22Rv1 (cell line): ENCODE measurements at regions not wholly inside any gene's neighbourhood (a gene's known extent, or its start where the extent isn't known, plus 50 kb on each side); places are given as distances from the start of the nearest gene placed in this dataset.

ENCODE experiments used
- H3K27ac ChIP-seq: fragments of 450-650 bp; 2 replicates; pipeline ENCODE4 v1.5.1; 2017
- ZFX ChIP-seq: fragments of 450-650 bp; IDR thresholded peaks from 2 replicates; pipeline ENCODE4 v1.6.1; 2017; ENCODE audit warnings: antibody characterized with exemption, borderline replicate concordance
- TF ChIP-seq, protein P1 (sequence below): fragments of 450-650 bp; IDR thresholded peaks from 2 replicates; pipeline ENCODE4 v1.5.1; 2017; ENCODE audit warnings: mild to moderate bottlenecking

DNA sequence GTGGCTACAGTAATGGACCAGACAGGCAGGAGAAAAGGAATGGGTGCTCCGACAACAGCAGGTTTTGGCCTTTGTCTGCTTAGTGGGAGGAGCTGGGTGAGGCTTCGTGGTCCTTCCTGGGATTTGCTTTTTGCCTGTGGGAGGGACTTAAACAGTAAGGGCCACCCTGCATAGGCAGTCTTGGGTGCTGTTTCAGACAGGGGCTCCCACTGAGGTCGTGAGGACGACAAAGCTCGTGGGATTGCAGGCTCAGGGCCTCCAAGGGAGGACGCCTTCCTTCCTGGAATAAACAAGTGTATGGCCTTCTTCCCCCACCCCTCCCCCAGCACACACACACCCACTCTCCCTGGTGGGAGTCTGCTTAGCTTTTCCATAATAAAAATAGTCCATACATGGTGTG, 63.1 kb downstream of the FZD10 start:
- TF ChIP-seq, protein P1, sequence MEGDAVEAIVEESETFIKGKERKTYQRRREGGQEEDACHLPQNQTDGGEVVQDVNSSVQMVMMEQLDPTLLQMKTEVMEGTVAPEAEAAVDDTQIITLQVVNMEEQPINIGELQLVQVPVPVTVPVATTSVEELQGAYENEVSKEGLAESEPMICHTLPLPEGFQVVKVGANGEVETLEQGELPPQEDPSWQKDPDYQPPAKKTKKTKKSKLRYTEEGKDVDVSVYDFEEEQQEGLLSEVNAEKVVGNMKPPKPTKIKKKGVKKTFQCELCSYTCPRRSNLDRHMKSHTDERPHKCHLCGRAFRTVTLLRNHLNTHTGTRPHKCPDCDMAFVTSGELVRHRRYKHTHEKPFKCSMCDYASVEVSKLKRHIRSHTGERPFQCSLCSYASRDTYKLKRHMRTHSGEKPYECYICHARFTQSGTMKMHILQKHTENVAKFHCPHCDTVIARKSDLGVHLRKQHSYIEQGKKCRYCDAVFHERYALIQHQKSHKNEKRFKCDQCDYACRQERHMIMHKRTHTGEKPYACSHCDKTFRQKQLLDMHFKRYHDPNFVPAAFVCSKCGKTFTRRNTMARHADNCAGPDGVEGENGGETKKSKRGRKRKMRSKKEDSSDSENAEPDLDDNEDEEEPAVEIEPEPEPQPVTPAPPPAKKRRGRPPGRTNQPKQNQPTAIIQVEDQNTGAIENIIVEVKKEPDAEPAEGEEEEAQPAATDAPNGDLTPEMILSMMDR, result no peak
- TF ChIP-seq ZFX, result no peak
- H3K27ac ChIP-seq, result no peak overlapping the region

DNA sequence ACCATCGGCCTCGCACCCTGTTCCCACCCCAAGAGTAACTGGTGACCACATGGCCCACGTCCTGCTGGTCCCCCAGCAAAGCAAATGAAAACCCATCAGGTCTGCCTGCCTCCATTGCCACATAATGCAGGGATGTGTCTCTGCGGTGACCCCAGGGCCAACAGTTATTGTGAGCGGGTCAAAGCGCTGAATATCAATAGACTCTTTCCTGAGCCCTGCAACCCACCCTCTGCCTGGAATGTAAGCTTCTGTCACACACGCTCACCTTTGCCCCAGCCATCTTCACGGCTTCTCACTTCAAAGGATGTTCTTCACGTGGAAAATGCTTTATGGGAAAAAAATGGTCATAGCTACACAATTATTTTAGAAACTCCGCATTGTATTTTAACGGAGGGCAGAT, 63.9 kb downstream of the FZD10 start:
- TF ChIP-seq, protein P1, result no peak
- no peak for TF ChIP-seq ZFX
- H3K27ac ChIP-seq, result no peak overlapping the region

DNA sequence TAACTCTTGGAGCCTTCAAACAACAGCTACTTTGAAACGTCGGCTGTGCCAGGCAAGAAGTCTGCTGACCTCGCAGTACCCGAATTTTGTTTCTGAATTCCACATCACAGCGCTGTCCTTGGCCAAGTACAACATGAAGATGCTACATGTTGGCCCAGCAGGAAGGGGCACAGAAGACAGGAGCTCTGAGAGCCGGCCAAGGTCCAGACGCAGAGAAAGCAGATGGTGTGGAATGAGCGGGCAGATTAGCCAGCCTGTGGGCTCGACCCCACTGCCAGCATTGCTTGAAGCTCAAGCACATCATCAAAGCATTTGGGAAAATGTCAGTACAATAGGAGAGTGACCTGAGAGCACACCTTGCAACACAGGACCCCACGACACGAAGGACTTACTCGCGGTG, 64.5 kb downstream of the FZD10 start:
- H3K27ac ChIP-seq, result no peak overlapping the region
- TF ChIP-seq ZFX, result no peak
- TF ChIP-seq, protein P1, result no peak

DNA sequence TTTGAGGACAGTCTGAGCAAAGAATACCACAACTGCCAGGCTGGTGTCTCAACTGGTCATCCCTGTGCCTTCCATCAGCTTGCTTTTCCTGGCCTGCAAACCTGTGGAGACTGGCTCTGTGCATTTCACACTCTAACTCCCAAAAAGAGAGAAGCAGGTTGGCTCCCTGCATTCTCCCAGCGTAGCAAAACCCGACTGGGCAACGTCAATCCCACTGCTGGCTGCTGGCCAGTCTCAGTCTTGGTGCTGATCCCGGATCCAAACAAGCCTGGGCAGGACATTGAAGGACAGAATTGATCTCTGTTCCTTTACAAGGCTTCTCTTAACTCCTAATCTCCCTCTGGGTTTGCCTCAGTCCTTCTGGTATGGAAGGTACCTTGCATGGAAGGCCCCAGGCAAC, 65.4 kb downstream of the FZD10 start:
- TF ChIP-seq ZFX, result no peak
- TF ChIP-seq, protein P1, result no peak

DNA sequence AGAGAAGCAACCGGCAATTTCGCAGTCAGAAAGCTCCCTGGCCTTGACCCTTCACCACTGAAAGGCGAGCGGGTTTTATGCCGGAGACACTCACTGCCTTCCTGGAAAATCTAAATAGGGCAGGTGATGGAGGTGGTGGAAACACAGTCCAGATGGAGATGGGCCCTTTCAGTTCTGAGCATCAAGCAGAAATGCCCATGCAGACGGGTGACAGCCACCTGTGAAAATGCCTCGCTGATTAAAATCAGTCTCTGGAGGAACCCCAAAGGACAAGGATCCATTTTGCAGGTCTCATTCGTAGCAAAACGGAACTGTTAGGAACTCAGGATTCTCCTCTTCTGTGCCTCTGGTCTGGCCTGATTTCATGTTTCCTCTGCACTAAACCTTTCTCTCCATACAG, 74.2 kb downstream of the FZD10 start:
- TF ChIP-seq, protein P1, result no peak
- no peak for TF ChIP-seq ZFX
- H3K27ac ChIP-seq, result no peak overlapping the region

More for the DNA sequence above, 65.4 kb downstream of the FZD10 start:
- no peak overlapping the region for H3K27ac ChIP-seq

DNA sequence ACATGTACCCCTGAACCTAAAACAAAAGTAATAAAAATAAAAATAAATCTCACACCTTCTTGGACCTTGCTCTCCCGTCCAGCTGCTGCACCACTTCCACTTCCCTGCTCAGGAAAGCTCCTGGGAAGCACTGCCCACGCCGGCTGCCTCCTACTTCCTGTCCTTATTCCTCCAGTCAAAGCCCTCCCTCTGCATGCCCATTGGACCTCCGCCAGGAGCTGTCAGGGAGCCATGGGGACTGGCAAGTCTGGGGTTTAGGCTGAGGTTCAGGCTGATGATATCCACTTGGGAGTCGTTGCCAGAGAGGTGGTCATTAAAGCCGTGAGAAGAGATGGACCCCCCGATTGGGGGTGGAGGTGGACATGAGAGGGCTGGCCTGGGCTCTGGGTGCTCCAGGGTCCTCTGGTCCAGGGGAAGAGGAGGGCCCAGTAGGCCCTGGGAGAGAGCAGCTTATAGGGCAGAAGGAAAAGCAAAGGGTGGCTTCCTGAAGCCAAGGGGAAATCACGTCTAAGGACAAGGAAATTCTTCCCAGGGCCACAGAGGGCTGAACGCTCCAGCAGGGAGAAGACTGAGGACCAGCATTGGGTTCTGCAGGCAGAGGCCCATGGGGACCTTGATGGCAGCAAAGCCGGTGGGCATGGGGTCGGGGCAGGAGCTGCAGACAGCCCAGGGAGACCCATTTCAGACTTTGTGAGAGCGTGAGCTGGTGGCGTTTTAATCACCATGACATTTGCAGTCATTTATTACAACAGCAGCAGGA, 78.7 kb downstream of the FZD10 start:
- no peak for TF ChIP-seq ZFX
- TF ChIP-seq, protein P1, result no peak
- no peak overlapping the region for H3K27ac ChIP-seq

DNA sequence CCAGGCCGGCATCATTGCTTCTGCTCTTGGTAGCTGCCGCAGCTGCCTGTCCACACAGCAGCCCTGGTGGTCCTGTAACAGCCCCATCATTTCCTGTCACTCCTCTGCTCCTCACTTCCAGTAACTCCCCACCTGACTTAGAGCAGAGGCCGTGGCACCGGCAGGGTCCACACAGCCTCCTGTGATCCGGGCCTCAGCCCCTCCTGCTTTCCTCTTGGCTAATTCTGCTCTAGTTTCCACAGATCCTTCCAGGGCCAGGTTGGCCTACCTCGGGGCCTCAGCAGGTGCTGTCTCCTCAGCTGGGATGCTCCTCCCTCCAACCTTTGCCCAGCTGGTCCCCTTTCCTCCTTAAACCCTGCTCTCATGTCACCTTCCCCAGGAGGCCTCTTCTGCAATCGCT, 80.2 kb downstream of the FZD10 start:
- TF ChIP-seq, protein P1, result no peak
- TF ChIP-seq ZFX, result no peak
- H3K27ac ChIP-seq, result no peak overlapping the region
